Naive thymus-derived CD4-positive, alpha-beta T cell (primary cell): ENCODE measurements at regions not wholly inside any gene's neighbourhood (a gene's known extent, or its start where the extent isn't known, plus 50 kb on each side); places are given as distances from the start of the nearest gene placed in this dataset.
A peak's percentile ranks its signal among the peaks of the same experiment; 100 is the strongest.

ENCODE experiments used
- ATAC-seq: fragments of 150-1000 bp; cut with Tn5 transposase; 2 replicates; pipeline ENCODE4 v1.10.0; 2021; ENCODE audit warnings: mild to moderate bottlenecking, moderate library complexity
- CTCF ChIA-PET: fragments of 350-600 bp; sonication (Branson Sonifier 250); formaldehyde crosslinking; loops from one replicate; lab custom pipeline; 2021; ENCODE audit warnings: antibody characterized with exemption; lab: Charles Lee
- POLR2A ChIA-PET: fragments of 350-600 bp; sonication (Branson Sonifier 250); formaldehyde crosslinking; loops from one replicate; lab custom pipeline; 2021; ENCODE audit warnings: antibody characterized with exemption, inconsistent platforms; lab: Charles Lee
- DNase-seq, 9 donors: peaks; one replicate each; pipeline versions ENCODE4 v3.0.0 to v3.0.0-alpha.2; 2020 to 2022; ENCODE audit warnings: mixed read lengths in 1 of 9
- H3K27ac ChIP-seq: one replicate; pipeline ENCODE4 v1.7.0; 2013; ENCODE audit warnings: mild to moderate bottlenecking, low read depth, low read length, moderate library complexity
- H3K27me3 ChIP-seq, 2 donors: one replicate each; pipeline ENCODE4 v1.7.0; 2013; ENCODE audit warnings: low read length in 2 of 2, mild to moderate bottlenecking in 2 of 2, moderate library complexity in 2 of 2; ENCODE audit not compliant: control insufficient read depth in 2 of 2, insufficient read depth in 2 of 2
- H3K36me3 ChIP-seq, 3 experiments: 1 replicate in 2 of 3; 2 replicates in 1 of 3; pipeline ENCODE4 v1.7.0; 2013; ENCODE audit warnings: low read length in 3 of 3, mild to moderate bottlenecking in 3 of 3, moderate library complexity in 1 of 3; ENCODE audit not compliant: insufficient read depth in 3 of 3, control insufficient read depth in 2 of 3
- H3K4me1 ChIP-seq, 2 donors: one replicate each; pipeline ENCODE4 v1.7.0; 2013; ENCODE audit warnings: low read length in 2 of 2, mild to moderate bottlenecking in 2 of 2, moderate library complexity in 1 of 2; ENCODE audit not compliant: control insufficient read depth in 2 of 2, insufficient read depth in 2 of 2
- H3K4me3 ChIP-seq: 2 replicates; pipeline ENCODE4 v1.7.0; 2013; ENCODE audit warnings: mild to moderate bottlenecking, low read length
- H3K9me3 ChIP-seq, 3 experiments: 1 replicate in 2 of 3; 2 replicates in 1 of 3; pipeline ENCODE4 v1.7.0; 2013; ENCODE audit warnings: low read length in 3 of 3; ENCODE audit not compliant: control insufficient read depth in 2 of 3
- H3K27ac Mint-ChIP-seq, 9 donors: one replicate each; pipeline ENCODE4 v1.8.0; 2020 to 2022; ENCODE audit warnings: mixed read lengths in 9 of 9, mild to moderate bottlenecking in 8 of 9, moderate library complexity in 5 of 9, inconsistent platforms in 2 of 9
- H3K27me3 Mint-ChIP-seq, 5 donors: one replicate each; pipeline ENCODE4 v1.8.0; 2021 to 2022; ENCODE audit warnings: mixed read lengths in 5 of 5, mild to moderate bottlenecking in 1 of 5
- H3K36me3 Mint-ChIP-seq, 5 donors: one replicate each; pipeline ENCODE4 v1.8.0; 2020 to 2022; ENCODE audit warnings: mixed read lengths in 5 of 5, mild to moderate bottlenecking in 3 of 5, inconsistent platforms in 1 of 5
- H3K4me1 Mint-ChIP-seq, 7 donors: one replicate each; pipeline ENCODE4 v1.8.0; 2020 to 2022; ENCODE audit warnings: mixed read lengths in 7 of 7, mild to moderate bottlenecking in 3 of 7, inconsistent platforms in 1 of 7
- H3K4me3 Mint-ChIP-seq, 10 donors: one replicate each; pipeline ENCODE4 v1.8.0; 2020 to 2022; ENCODE audit warnings: mild to moderate bottlenecking in 10 of 10, mixed read lengths in 10 of 10, moderate library complexity in 6 of 10, inconsistent platforms in 2 of 10
- H3K9me3 Mint-ChIP-seq, 11 donors: one replicate each; pipeline ENCODE4 v1.8.0; 2020 to 2022; ENCODE audit warnings: mixed read lengths in 11 of 11, mild to moderate bottlenecking in 4 of 11, inconsistent platforms in 1 of 11, moderate library complexity in 1 of 11
- intact Hi-C, 2 donors: fragments of 100-400 bp; cut with micrococcal nuclease; formaldehyde crosslinking; loops; one replicate each; pipeline ENCODE4 v1.15.1; 2023

DNA sequence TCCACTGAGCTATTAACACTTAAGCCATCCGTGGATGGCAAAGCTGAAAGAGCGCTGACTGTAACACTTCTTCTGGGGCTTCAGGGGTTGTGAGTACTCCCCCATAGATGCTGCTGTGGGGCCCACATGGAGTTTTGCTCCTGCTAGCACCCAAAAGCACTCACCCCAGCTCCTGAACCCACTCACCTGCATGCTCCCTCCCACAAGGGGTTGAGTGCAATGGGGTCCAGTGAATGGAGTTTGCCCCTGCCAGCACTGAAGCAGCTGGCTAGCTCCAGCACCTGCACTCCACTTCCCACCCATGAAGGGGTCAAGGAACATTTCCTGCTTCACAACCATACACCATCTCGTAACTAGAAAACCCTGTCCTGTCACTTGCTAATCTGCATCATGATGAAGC lies 78.9 kb downstream of the IL21 start:
- peaks cover 0 to 2% (median 0%) of the 10 kb centered on the region in 11 donors for H3K9me3 Mint-ChIP-seq
- DNase-seq (no peak), ATAC-seq (no peak)
- peak overlapping the region in 2 of 9 donors; percentile 4 to 92 for H3K27ac Mint-ChIP-seq
- intact Hi-C loops, result loop anchor here in 1 of 2 donors (1.0 to 2.0 kb wide), 4 partner anchors 17 to 84 kb away; no protein-coding TSS in a partner anchor
- H3K4me3 ChIP-seq, result no peak overlapping the region
- peak overlapping the region in 1 of 10 donors; percentile 67 for H3K4me3 Mint-ChIP-seq
- peaks cover 0 to 4% (median 0%) of the 10 kb centered on the region in 5 donors for H3K36me3 Mint-ChIP-seq
- no peaks in the 10 kb centered on the region for H3K9me3 ChIP-seq
- POLR2A ChIA-PET, result no interaction called here
- H3K4me1 ChIP-seq, result peaks cover 8 to 35% of the 10 kb centered on the region in 2 donors
- no peaks in the 10 kb centered on the region for H3K36me3 ChIP-seq
- no peaks in the 10 kb centered on the region for H3K27me3 ChIP-seq
- peaks cover 0 to 60% (median 16%) of the 10 kb centered on the region in 7 donors for H3K4me1 Mint-ChIP-seq
- CTCF ChIA-PET, result no interaction called here
- no peaks in the 10 kb centered on the region for H3K27me3 Mint-ChIP-seq
- no peak overlapping the region for H3K27ac ChIP-seq

DNA sequence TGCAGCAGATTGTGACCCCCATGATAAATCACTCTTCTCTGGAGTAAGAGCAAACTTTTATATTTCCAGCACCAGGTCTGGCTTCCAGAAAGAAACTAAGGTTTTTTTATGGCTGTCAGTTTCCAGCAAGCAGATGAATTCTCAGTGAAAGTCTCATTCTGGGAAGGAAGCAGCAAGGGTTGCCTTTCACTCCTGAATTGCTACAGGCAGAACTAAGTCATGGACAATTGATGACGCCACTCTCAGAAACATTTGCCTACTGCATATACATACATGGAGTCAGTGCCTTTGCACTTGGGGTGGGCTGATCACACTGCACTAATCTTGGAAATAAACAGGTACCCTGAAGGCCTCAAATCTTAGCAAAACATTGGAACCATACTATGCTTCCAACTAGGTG lies 80.0 kb downstream of the IL21 start:
- CTCF ChIA-PET, result no interaction called here

DNA sequence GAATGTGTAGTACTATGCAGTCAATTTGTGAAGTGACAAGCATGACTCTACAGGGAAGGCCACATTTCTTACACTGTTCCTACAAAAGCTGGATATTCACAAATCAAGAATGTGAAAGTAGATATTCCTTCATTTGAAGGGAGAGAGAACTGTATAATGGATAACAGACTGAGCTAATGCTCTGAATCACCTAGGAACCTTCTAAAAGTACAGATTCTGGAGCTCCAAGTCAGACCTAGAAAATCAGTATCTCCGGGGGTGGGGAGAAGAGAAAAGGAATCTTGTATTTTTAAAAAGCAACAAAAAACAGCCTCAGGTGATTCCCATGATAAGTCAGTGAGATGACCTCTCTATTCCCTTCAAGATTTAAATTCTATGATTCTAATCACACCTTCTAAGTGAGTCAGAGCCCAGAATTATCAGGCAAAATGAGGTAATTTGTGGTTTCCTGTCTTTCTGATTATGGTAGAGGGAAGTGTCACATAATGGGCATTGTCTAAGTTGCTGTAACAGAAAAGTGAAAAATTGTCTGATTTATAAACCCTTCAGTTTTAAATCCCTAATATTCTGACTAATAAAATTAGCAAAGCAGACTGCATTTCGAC lies 80.9 kb downstream of the IL21 start:
- ChIA-PET POLR2A (no interaction called here), CTCF (no interaction called here)
- H3K27me3 ChIP-seq, result no peaks in the 10 kb centered on the region
- H3K36me3 ChIP-seq, result no peaks in the 10 kb centered on the region
- Mint-ChIP-seq H3K4me3 (peak overlapping the region in 1 of 10 donors; percentile 15), H3K9me3 (peaks cover 0 to 8% (median 0%) of the 10 kb centered on the region in 11 donors), H3K27ac (peak overlapping the region in 1 of 9 donors; percentile 31), H3K27me3 (no peaks in the 10 kb centered on the region), H3K4me1 (peaks cover 0 to 60% (median 16%) of the 10 kb centered on the region in 7 donors), H3K36me3 (peaks cover 0 to 11% (median 4%) of the 10 kb centered on the region in 5 donors)
- H3K9me3 ChIP-seq, result no peaks in the 10 kb centered on the region
- H3K4me1 ChIP-seq, result peaks cover 8 to 35% of the 10 kb centered on the region in 2 donors
- no peak overlapping the region for H3K4me3 ChIP-seq
- H3K27ac ChIP-seq, result no peak overlapping the region
- ATAC-seq, result peak; percentile 74
- DNase-seq, result no peak
- intact Hi-C loops, result no loop called here

More for the DNA sequence above, 80.0 kb downstream of the IL21 start:
- peaks cover 0 to 4% (median 0%) of the 10 kb centered on the region in 11 donors for H3K9me3 Mint-ChIP-seq
- intact Hi-C loops, result no loop called here
- POLR2A ChIA-PET, result no interaction called here
- no peak for ATAC-seq
- Histone ChIP-seq H3K36me3 (no peaks in the 10 kb centered on the region), H3K4me1 (peaks cover 8 to 35% of the 10 kb centered on the region in 2 donors), H3K9me3 (no peaks in the 10 kb centered on the region), H3K4me3 (no peak overlapping the region), H3K27ac (no peak overlapping the region), H3K27me3 (no peaks in the 10 kb centered on the region)
- peaks cover 0 to 6% (median 0%) of the 10 kb centered on the region in 5 donors for H3K36me3 Mint-ChIP-seq
- peak overlapping the region in 1 of 10 donors; percentile 3 for H3K4me3 Mint-ChIP-seq
- peaks cover 0 to 60% (median 16%) of the 10 kb centered on the region in 7 donors for H3K4me1 Mint-ChIP-seq
- no peaks in the 10 kb centered on the region for H3K27me3 Mint-ChIP-seq
- no peak for DNase-seq
- peak overlapping the region in 1 of 9 donors; percentile 48 for H3K27ac Mint-ChIP-seq

DNA sequence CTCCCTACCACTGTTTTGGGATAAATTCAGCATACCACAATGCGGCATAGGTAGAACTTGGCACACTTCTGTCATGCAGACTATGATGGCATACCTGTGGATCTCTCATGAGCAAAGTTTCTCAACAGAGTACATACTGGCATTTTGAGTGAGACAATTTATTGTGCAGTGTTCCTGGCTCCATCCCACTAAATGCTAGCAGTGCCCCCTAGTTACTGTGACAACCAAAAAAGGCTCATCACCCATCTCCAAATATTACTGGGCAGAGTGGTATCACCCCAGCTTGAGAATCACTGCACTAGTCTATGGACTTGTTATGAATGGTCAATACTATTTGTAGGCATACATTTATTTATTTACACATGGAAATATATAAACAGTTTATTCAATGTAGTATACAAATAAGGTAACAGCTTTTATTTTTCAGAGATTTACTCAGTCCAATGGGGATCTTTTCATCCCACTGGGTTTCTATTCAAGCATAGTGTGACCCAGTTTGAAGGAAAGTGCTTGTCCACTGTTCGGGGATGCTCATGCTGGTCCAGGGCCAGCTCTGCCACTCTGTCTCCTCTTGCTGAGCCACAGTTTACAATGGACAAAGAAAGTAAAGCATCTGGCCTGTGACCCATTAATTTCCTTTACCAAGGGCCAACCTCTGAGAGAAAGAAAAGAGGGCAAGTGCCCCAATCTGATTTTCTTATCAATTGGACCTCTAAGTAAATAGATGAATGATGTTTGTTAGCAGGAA lies 81.0 kb upstream of the IL2 start:
- H3K27ac ChIP-seq, result no peak overlapping the region
- intact Hi-C loops, result no loop called here
- no peak for DNase-seq
- Mint-ChIP-seq H3K4me3 (no peak overlapping the region), H3K27me3 (no peaks in the 10 kb centered on the region), H3K4me1 (peaks cover 0 to 43% (median 9%) of the 10 kb centered on the region in 7 donors), H3K9me3 (peaks cover 0 to 11% (median 2%) of the 10 kb centered on the region in 11 donors), H3K36me3 (peaks cover 0 to 21% (median 0%) of the 10 kb centered on the region in 5 donors), H3K27ac (no peak overlapping the region)
- ChIA-PET CTCF (no interaction called here), POLR2A (no interaction called here)
- peaks cover 8 to 34% of the 10 kb centered on the region in 2 donors for H3K4me1 ChIP-seq
- ATAC-seq, result no peak
- H3K9me3 ChIP-seq, result no peaks in the 10 kb centered on the region
- H3K36me3 ChIP-seq, result no peaks in the 10 kb centered on the region
- H3K27me3 ChIP-seq, result no peaks in the 10 kb centered on the region
- H3K4me3 ChIP-seq, result no peak overlapping the region

DNA sequence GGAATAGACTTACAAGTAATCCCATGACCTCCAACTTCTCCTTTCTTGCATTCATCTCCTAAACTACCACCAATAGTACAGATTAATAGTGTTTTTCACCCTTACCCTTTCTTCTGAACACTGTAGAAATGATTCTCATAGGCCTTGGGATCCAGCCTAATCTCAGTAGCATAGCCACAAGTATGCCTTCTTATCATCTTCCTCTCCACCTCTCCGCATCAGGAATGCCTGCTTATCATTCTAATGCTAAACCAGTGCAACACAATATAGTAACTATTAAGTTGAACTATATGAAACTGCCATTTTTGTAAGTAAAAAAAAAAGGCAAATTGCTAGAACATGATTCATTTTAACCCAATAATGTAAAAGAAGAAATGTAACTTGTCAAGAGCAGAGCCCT lies 79.5 kb upstream of the IL2 start:
- ChIA-PET CTCF (no interaction called here), POLR2A (no interaction called here)
- peaks cover 0 to 18% (median 0%) of the 10 kb centered on the region in 11 donors for H3K9me3 Mint-ChIP-seq
- ATAC-seq (no peak), DNase-seq (no peak)
- Histone ChIP-seq H3K36me3 (no peaks in the 10 kb centered on the region), H3K9me3 (no peaks in the 10 kb centered on the region), H3K27me3 (no peaks in the 10 kb centered on the region), H3K4me1 (peaks cover 8 to 33% of the 10 kb centered on the region in 2 donors), H3K4me3 (no peak overlapping the region), H3K27ac (no peak overlapping the region)
- no peaks in the 10 kb centered on the region for H3K27me3 Mint-ChIP-seq
- intact Hi-C loops, result no loop called here
- H3K27ac Mint-ChIP-seq, result no peak overlapping the region
- H3K36me3 Mint-ChIP-seq, result peaks cover 0 to 22% (median 0%) of the 10 kb centered on the region in 5 donors
- H3K4me1 Mint-ChIP-seq, result peaks cover 0 to 28% (median 8%) of the 10 kb centered on the region in 7 donors
- H3K4me3 Mint-ChIP-seq, result no peak overlapping the region

DNA sequence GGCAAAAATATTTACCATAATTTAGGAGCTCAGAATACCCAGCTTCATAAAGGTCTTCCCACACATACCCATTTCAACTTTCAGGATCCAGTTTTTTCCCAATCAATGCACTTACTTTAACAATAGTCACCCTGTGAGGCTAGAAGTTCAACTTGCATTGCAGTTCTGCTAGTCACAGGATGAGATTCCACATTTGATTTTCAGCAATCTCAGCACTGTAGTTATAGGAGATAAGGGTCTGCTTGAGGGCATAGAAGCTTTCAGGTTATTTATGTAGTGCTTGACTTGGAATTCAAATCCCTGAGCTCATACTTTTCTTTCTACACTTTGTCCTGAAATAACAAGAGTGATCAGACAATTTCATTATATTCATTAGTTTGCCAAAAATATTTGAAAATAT lies 78.3 kb upstream of the IL2 start:
- Mint-ChIP-seq H3K27ac (no peak overlapping the region), H3K27me3 (no peaks in the 10 kb centered on the region), H3K9me3 (peaks cover 0 to 25% (median 0%) of the 10 kb centered on the region in 11 donors), H3K4me3 (no peak overlapping the region), H3K36me3 (peaks cover 0 to 26% (median 0%) of the 10 kb centered on the region in 5 donors), H3K4me1 (peaks cover 0 to 16% (median 1%) of the 10 kb centered on the region in 7 donors)
- DNase-seq, result no peak
- ATAC-seq, result no peak
- Histone ChIP-seq H3K36me3 (no peaks in the 10 kb centered on the region), H3K27ac (no peak overlapping the region), H3K9me3 (no peaks in the 10 kb centered on the region), H3K4me3 (no peak overlapping the region), H3K4me1 (peaks cover under 1 to 22% of the 10 kb centered on the region in 2 donors), H3K27me3 (no peaks in the 10 kb centered on the region)
- POLR2A ChIA-PET, result no interaction called here
- intact Hi-C loops, result no loop called here
- CTCF ChIA-PET, result no interaction called here
